Muscle of leg (tissue), 3 donors: ENCODE measurements at regions not wholly inside any gene's neighbourhood (a gene's known extent, or its start where the extent isn't known, plus 50 kb on each side); places are given as distances from the start of the nearest gene placed in this dataset.

Experiments used
- DNase-seq: peaks from one replicate; pipeline ENCODE4 v3.0.0; 2013
- H3K27ac ChIP-seq: one replicate; pipeline ENCODE4 v1.5.1; 2013; ENCODE audit warnings: mild to moderate bottlenecking, low read length, control low read depth
- H3K27me3 ChIP-seq: one replicate; pipeline ENCODE4 v1.6.1; 2013; ENCODE audit warnings: low read length; ENCODE audit not compliant: control insufficient read depth, insufficient read depth
- H3K36me3 ChIP-seq: one replicate; pipeline ENCODE4 v1.6.1; 2013; ENCODE audit warnings: low read length; ENCODE audit not compliant: control insufficient read depth, insufficient read depth
- H3K4me1 ChIP-seq: one replicate; pipeline ENCODE4 v1.6.1; 2013; ENCODE audit warnings: low read length; ENCODE audit not compliant: control insufficient read depth, insufficient read depth
- H3K4me3 ChIP-seq: one replicate; pipeline ENCODE4 v1.5.1; 2013; ENCODE audit warnings: low read length, control low read depth
- H3K9me3 ChIP-seq: replicated peaks from 2 replicates; pipeline ENCODE4 v1.6.1; 2013; ENCODE audit warnings: low read depth, low read length; ENCODE audit not compliant: control insufficient read depth
- WGBS: methylation state at CpG from one replicate; pipeline ENCODE4 v1.1.5; 2013; ENCODE audit warnings: missing lambda C conversion rate; ENCODE audit not compliant: insufficient coverage; 5-methylcytosine and 5-hydroxymethylcytosine counted together

GRCh38 chr3:73738711-73739110 is 114.0 kb upstream of the PDZRN3 start:
- peak; percentile 86 for DNase-seq

GRCh38 chr3:73734211-73735089 is 109.7 kb upstream of the PDZRN3 start:
- peak; percentile 53 for DNase-seq
- Histone ChIP-seq H3K4me3 (no peak overlapping the region), H3K9me3 (no peaks in the 10 kb centered on the region), H3K4me1 (peaks cover 24% of the 10 kb centered on the region), H3K27ac (no peak overlapping the region), H3K27me3 (no peaks in the 10 kb centered on the region), H3K36me3 (no peaks in the 10 kb centered on the region)
- no CpG with 5 or more reads among the region's 3 CpGs for WGBS

More at GRCh38 chr3:73738711-73739110, 114.0 kb upstream of the PDZRN3 start:
- Histone ChIP-seq H3K27me3 (no peaks in the 10 kb centered on the region), H3K9me3 (no peaks in the 10 kb centered on the region), H3K36me3 (no peaks in the 10 kb centered on the region), H3K4me3 (no peak overlapping the region), H3K27ac (peak overlapping the region; percentile 38), H3K4me1 (peaks cover 8% of the 10 kb centered on the region)
- WGBS = no CpG with 5 or more reads among the region's 1 CpG

GRCh38 chr3:73733746-73734145 is 109.0 kb upstream of the PDZRN3 start:
- Histone ChIP-seq H3K4me1 (peaks cover 23% of the 10 kb centered on the region), H3K27ac (peak overlapping the region; percentile 6), H3K4me3 (no peak overlapping the region), H3K36me3 (no peaks in the 10 kb centered on the region), H3K9me3 (no peaks in the 10 kb centered on the region), H3K27me3 (no peaks in the 10 kb centered on the region)
- peak; percentile 76 for DNase-seq
- WGBS = 20% methylated on average over 2 of the region's 6 CpGs

GRCh38 chr3:73729969-73730440 is 105.3 kb upstream of the PDZRN3 start:
- peaks cover 36% of the 10 kb centered on the region for H3K4me1 ChIP-seq
- H3K36me3 ChIP-seq = no peaks in the 10 kb centered on the region
- H3K4me3 ChIP-seq = no peak overlapping the region
- H3K9me3 ChIP-seq = no peaks in the 10 kb centered on the region
- peak overlapping the region; percentile 60 for H3K27ac ChIP-seq
- WGBS = 19% methylated on average over 7 of the region's 9 CpGs
- no peaks in the 10 kb centered on the region for H3K27me3 ChIP-seq
- DNase-seq = peak; percentile 93

- no peaks in the 10 kb centered on the region for H3K9me3 ChIP-seq
- H3K36me3 ChIP-seq = no peaks in the 10 kb centered on the region
- H3K4me3 ChIP-seq = no peak overlapping the region
- no peaks in the 10 kb centered on the region for H3K27me3 ChIP-seq
- no peak for DNase-seq
- H3K27ac ChIP-seq = peak overlapping the region; percentile 4
- H3K4me1 ChIP-seq = peaks cover 32% of the 10 kb centered on the region
- WGBS = no CpG with 5 or more reads among the region's 2 CpGs
These were observed 103.1 kb upstream of the PDZRN3 start for GRCh38 chr3:73727854-73728253.

GRCh38 chr3:73727117-73727821 is 102.5 kb upstream of the PDZRN3 start:
- no peaks in the 10 kb centered on the region for H3K36me3 ChIP-seq
- no peak overlapping the region for H3K4me3 ChIP-seq
- peak overlapping the region; percentile 4 for H3K27ac ChIP-seq
- peak; percentile 86 for DNase-seq
- peaks cover 32% of the 10 kb centered on the region for H3K4me1 ChIP-seq
- no peaks in the 10 kb centered on the region for H3K9me3 ChIP-seq
- H3K27me3 ChIP-seq = no peaks in the 10 kb centered on the region
- 18% methylated on average over 8 of the region's 8 CpGs for WGBS

- H3K27ac ChIP-seq = no peak overlapping the region
- WGBS = 80% methylated on average over 1 of the region's 3 CpGs
- no peak overlapping the region for H3K4me3 ChIP-seq
- no peak for DNase-seq
- H3K36me3 ChIP-seq = no peaks in the 10 kb centered on the region
- peaks cover 22% of the 10 kb centered on the region for H3K4me1 ChIP-seq
- H3K27me3 ChIP-seq = no peaks in the 10 kb centered on the region
- H3K9me3 ChIP-seq = no peaks in the 10 kb centered on the region
These were observed 98.9 kb upstream of the PDZRN3 start for GRCh38 chr3:73723596-73723995.

- H3K27ac ChIP-seq = peak overlapping the region; percentile 79
- H3K4me3 ChIP-seq = no peak overlapping the region
- WGBS = 23% methylated on average over 5 of the region's 6 CpGs
- peak; percentile 75 for DNase-seq
- H3K4me1 ChIP-seq = peaks cover 9% of the 10 kb centered on the region
- no peaks in the 10 kb centered on the region for H3K9me3 ChIP-seq
- no peaks in the 10 kb centered on the region for H3K36me3 ChIP-seq
- H3K27me3 ChIP-seq = no peaks in the 10 kb centered on the region
These were observed 95.1 kb upstream of the PDZRN3 start for GRCh38 chr3:73719861-73720260.

- Histone ChIP-seq H3K4me1 (peaks cover 9% of the 10 kb centered on the region), H3K36me3 (no peaks in the 10 kb centered on the region), H3K27me3 (no peaks in the 10 kb centered on the region), H3K9me3 (no peaks in the 10 kb centered on the region), H3K4me3 (no peak overlapping the region), H3K27ac (peak overlapping the region; percentile 79)
- peak; percentile 84 for DNase-seq
- WGBS = 20% methylated on average over 1 of the region's 5 CpGs
These were observed 94.7 kb upstream of the PDZRN3 start for GRCh38 chr3:73719413-73719851.
